Epithelial cell of proximal tubule (primary cell): ENCODE measurements at regions not wholly inside any gene's neighbourhood (a gene's known extent, or its start where the extent isn't known, plus 50 kb on each side); places are given as distances from the start of the nearest gene placed in this dataset.

ENCODE experiments used
- DNase-seq: peaks from one replicate; pipeline ENCODE4 v3.0.0-alpha.2; 2011; ENCODE audit warnings: low read depth
- H3K4me3 ChIP-seq: 2 replicates; pipeline ENCODE4 v1.5.1; 2011; ENCODE audit warnings: low read depth, mild to moderate bottlenecking, low read length
- CTCF ChIP-seq: conservative IDR thresholded peaks from 2 replicates; pipeline ENCODE4 v1.5.1; 2012; ENCODE audit warnings: low read depth, mild to moderate bottlenecking, low read length

GRCh38 chr5:166810721-166811120, 1480.7 kb upstream of the WWC1 start:
- DNase-seq, result no peak
- H3K4me3 ChIP-seq, result no peak overlapping the region
- TF ChIP-seq CTCF, result no peak

GRCh38 chr5:166823360-166823759, 1468.1 kb upstream of the WWC1 start:
- no peak for TF ChIP-seq CTCF
- no peak for DNase-seq
- no peak overlapping the region for H3K4me3 ChIP-seq

- TF ChIP-seq CTCF, result no peak
- DNase-seq, result peak; percentile 7
These were observed 1457.2 kb upstream of the WWC1 start for GRCh38 chr5:166834246-166834645.

GRCh38 chr5:166845044-166845443, 1446.4 kb upstream of the WWC1 start:
- H3K4me3 ChIP-seq, result no peak overlapping the region

More at GRCh38 chr5:166834246-166834645, 1457.2 kb upstream of the WWC1 start:
- H3K4me3 ChIP-seq, result no peak overlapping the region

GRCh38 chr5:166856791-166857190, 1434.7 kb upstream of the WWC1 start:
- TF ChIP-seq CTCF, result no peak
- no peak overlapping the region for H3K4me3 ChIP-seq
- DNase-seq, result no peak

More at GRCh38 chr5:166845044-166845443, 1446.4 kb upstream of the WWC1 start:
- DNase-seq, result no peak
- no peak for TF ChIP-seq CTCF

GRCh38 chr5:166860426-166860825, 1431.0 kb upstream of the WWC1 start:
- TF ChIP-seq CTCF, result no peak
- no peak for DNase-seq
- H3K4me3 ChIP-seq, result no peak overlapping the region

GRCh38 chr5:166862581-166862980, 1428.9 kb upstream of the WWC1 start:
- DNase-seq, result no peak
- TF ChIP-seq CTCF, result no peak
- H3K4me3 ChIP-seq, result no peak overlapping the region
